22Rv1 (cell line): ENCODE measurements at regions not wholly inside any gene's neighbourhood (a gene's known extent, or its start where the extent isn't known, plus 50 kb on each side); places are given as distances from the start of the nearest gene placed in this dataset.

Source experiments
- ZFX ChIP-seq: fragments of 450-650 bp; IDR thresholded peaks from 2 replicates; pipeline ENCODE4 v1.6.1; 2017; ENCODE audit warnings: antibody characterized with exemption, borderline replicate concordance
- TF ChIP-seq, protein P1 (sequence below): fragments of 450-650 bp; IDR thresholded peaks from 2 replicates; pipeline ENCODE4 v1.5.1; 2017; ENCODE audit warnings: mild to moderate bottlenecking

DNA sequence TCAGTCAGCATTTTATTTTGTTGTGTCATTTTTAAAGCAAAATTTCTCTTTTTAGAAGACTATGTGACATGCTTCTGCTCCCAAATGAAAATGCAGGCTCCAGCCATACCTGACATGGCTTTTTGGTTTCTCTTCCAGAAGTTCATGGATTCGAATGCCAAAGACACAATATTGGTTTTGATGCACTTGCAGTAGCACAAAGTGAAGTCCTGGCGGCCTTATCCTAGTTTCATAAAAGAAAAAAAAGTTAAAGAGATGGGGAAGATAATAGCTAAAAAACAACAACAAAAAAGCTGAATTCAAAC lies 62.7 kb downstream of the NR2F2 start:
- TF ChIP-seq, protein P1, sequence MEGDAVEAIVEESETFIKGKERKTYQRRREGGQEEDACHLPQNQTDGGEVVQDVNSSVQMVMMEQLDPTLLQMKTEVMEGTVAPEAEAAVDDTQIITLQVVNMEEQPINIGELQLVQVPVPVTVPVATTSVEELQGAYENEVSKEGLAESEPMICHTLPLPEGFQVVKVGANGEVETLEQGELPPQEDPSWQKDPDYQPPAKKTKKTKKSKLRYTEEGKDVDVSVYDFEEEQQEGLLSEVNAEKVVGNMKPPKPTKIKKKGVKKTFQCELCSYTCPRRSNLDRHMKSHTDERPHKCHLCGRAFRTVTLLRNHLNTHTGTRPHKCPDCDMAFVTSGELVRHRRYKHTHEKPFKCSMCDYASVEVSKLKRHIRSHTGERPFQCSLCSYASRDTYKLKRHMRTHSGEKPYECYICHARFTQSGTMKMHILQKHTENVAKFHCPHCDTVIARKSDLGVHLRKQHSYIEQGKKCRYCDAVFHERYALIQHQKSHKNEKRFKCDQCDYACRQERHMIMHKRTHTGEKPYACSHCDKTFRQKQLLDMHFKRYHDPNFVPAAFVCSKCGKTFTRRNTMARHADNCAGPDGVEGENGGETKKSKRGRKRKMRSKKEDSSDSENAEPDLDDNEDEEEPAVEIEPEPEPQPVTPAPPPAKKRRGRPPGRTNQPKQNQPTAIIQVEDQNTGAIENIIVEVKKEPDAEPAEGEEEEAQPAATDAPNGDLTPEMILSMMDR: no peak
- TF ChIP-seq ZFX: no peak
